T-cell (primary cell): ENCODE measurements at regions not wholly inside any gene's neighbourhood (a gene's known extent, or its start where the extent isn't known, plus 50 kb on each side); places are given as distances from the start of the nearest gene placed in this dataset.

ENCODE experiments used
- ATAC-seq, 4 experiments: fragments of 200-7000 bp in 3 of 4; fragments of 150-1000 bp in 1 of 4; cut with Tn5 transposase; replicated peaks in 1 of 4; 1 replicate in 3 of 4; 2 replicates in 1 of 4; pipeline ENCODE4 v1.10.0; 2021; ENCODE audit warnings: moderate library complexity in 3 of 4, mild to moderate bottlenecking in 2 of 4, moderate number of reproducible peaks in 1 of 4
- CTCF ChIA-PET, 2 donors: fragments of 300-600 bp; sonication (Branson Sonifier 250); formaldehyde crosslinking; loops; one replicate each; lab custom pipeline; 2022; ENCODE audit warnings: antibody characterized with exemption in 2 of 2; lab: Charles Lee
- POLR2A ChIA-PET, 2 donors: fragments of 300-600 bp; sonication (Branson Sonifier 250); formaldehyde crosslinking; loops; one replicate each; lab custom pipeline; 2022; ENCODE audit warnings: antibody characterized with exemption in 2 of 2; lab: Charles Lee
- DNase-seq, 35 experiments: peaks; one replicate each; pipeline versions ENCODE4 v3.0.0 to v3.0.0-alpha.2; 2013 to 2023
- H3K27ac ChIP-seq: one replicate; pipeline ENCODE4 v1.5.1; 2013; ENCODE audit warnings: low read length
- H3K27me3 ChIP-seq, 2 experiments: replicated peaks in 1 of 2; 1 replicate in 1 of 2; 2 replicates in 1 of 2; pipeline versions ENCODE4 v1.6.1 to v1.7.0; 2013; ENCODE audit warnings: low read length in 1 of 2, mixed read lengths in 1 of 2; ENCODE audit not compliant: control insufficient read depth in 2 of 2, insufficient read depth in 2 of 2; ENCODE audit errors: extremely low read depth in 1 of 2
- H3K36me3 ChIP-seq, 2 donors: 1 replicate in 1 of 2; 2 replicates in 1 of 2; pipeline versions ENCODE4 v1.6.1 to v1.7.0; 2013; ENCODE audit warnings: low read length in 1 of 2; ENCODE audit not compliant: control insufficient read depth in 2 of 2, insufficient read depth in 1 of 2; ENCODE audit errors: extremely low read depth in 1 of 2
- H3K4me1 ChIP-seq, 2 experiments: 1 replicate in 1 of 2; 2 replicates in 1 of 2; pipeline versions ENCODE4 v1.6.1 to v1.7.0; 2013; ENCODE audit warnings: low read length in 2 of 2, mixed read lengths in 1 of 2; ENCODE audit not compliant: insufficient read depth in 2 of 2, control insufficient read depth in 1 of 2; ENCODE audit errors: extremely low read depth in 1 of 2
- H3K4me3 ChIP-seq, 2 donors: 1 replicate in 1 of 2; 2 replicates in 1 of 2; pipeline versions ENCODE4 v1.5.1 to v1.7.0; 2013; ENCODE audit warnings: mild to moderate bottlenecking in 2 of 2, low read length in 1 of 2, moderate library complexity in 1 of 2; ENCODE audit not compliant: control insufficient read depth in 1 of 2; ENCODE audit errors: extremely low read depth in 1 of 2
- H3K9me3 ChIP-seq: 2 replicates; pipeline ENCODE4 v1.7.0; 2013
- H3K27ac Mint-ChIP-seq, 2 donors: one replicate each; pipeline ENCODE4 v1.8.0; 2020 to 2021; ENCODE audit warnings: mild to moderate bottlenecking in 2 of 2, mixed read lengths in 2 of 2
- H3K27me3 Mint-ChIP-seq, 2 donors: one replicate each; pipeline ENCODE4 v1.8.0; 2021 to 2022; ENCODE audit warnings: mixed read lengths in 2 of 2
- H3K36me3 Mint-ChIP-seq: one replicate; pipeline ENCODE4 v1.8.0; 2021; ENCODE audit warnings: mixed read lengths
- H3K4me1 Mint-ChIP-seq, 3 donors: one replicate each; pipeline ENCODE4 v1.8.0; 2020 to 2022; ENCODE audit warnings: mixed read lengths in 3 of 3, mild to moderate bottlenecking in 1 of 3
- H3K4me3 Mint-ChIP-seq, 3 donors: one replicate each; pipeline ENCODE4 v1.8.0; 2020 to 2022; ENCODE audit warnings: mild to moderate bottlenecking in 3 of 3, mixed read lengths in 3 of 3, moderate library complexity in 3 of 3
- H3K9me3 Mint-ChIP-seq, 3 donors: one replicate each; pipeline ENCODE4 v1.8.0; 2020 to 2022; ENCODE audit warnings: mixed read lengths in 3 of 3
- WGBS: methylation state at CpG from one replicate; pipeline ENCODE4 v1.1.5; 2013; ENCODE audit warnings: missing lambda C conversion rate; ENCODE audit not compliant: insufficient coverage; 5-methylcytosine and 5-hydroxymethylcytosine counted together

DNA sequence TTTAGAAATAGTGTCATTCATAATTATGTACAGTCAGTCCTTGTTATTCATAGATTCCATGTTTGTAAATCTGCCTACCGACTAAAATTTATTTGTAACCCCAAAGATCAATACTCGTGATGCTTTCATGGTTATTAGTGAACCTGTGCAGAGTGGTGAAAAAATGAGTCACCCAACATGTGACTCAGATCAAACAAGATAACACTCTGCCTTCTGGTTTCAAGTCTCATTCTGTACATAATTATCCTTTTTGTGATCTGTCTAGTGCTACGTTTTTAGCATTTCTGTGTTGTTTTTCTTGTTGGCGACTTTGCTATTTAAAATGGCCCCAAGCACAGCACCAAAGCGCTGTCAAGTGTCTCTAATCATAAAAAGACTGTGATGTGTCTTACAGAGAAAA, 274.7 kb downstream of the SUCLA2 start:
- ATAC-seq (no peak), DNase-seq (no peak)
- no CpG with 5 or more reads among the region's 5 CpGs for WGBS
- ChIA-PET POLR2A (no interaction called here), CTCF (no interaction called here)
- Histone ChIP-seq H3K4me3 (no peak overlapping the region), H3K36me3 (no peaks in the 10 kb centered on the region), H3K27me3 (no peaks in the 10 kb centered on the region), H3K27ac (no peak overlapping the region), H3K9me3 (no peaks in the 10 kb centered on the region), H3K4me1 (no peaks in the 10 kb centered on the region)
- H3K4me1 Mint-ChIP-seq = no peaks in the 10 kb centered on the region
- no peaks in the 10 kb centered on the region for H3K36me3 Mint-ChIP-seq
- H3K9me3 Mint-ChIP-seq = peaks cover 0 to 6% (median 3%) of the 10 kb centered on the region in 3 donors
- peaks cover 0 to 3% of the 10 kb centered on the region in 2 donors for H3K27me3 Mint-ChIP-seq
- H3K27ac Mint-ChIP-seq = no peak overlapping the region
- H3K4me3 Mint-ChIP-seq = no peak overlapping the region

DNA sequence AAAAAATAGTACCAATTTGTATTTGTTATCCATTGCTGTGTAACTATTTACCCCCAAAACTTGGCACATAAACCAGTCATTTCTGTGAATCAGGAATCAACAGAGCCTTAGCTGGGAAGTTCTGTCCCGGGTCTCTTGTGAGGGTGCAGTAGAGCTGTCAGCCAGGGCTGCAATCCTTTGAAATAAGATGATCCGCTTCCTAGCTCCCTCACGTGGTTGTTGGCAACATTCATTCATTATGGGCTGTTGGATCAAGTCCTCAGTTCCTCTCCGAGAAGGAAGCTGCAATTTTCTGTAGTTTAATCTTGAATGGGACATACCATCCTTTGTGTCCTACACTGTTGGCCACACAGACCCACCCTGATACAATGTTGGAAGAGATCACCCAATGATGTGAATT, 277.2 kb downstream of the SUCLA2 start:
- Mint-ChIP-seq H3K4me1 (no peaks in the 10 kb centered on the region), H3K27ac (no peak overlapping the region), H3K4me3 (no peak overlapping the region), H3K9me3 (peaks cover 0 to 6% (median 3%) of the 10 kb centered on the region in 3 donors), H3K27me3 (peaks cover 0 to 6% of the 10 kb centered on the region in 2 donors), H3K36me3 (no peaks in the 10 kb centered on the region)
- WGBS = 100% methylated on average over 1 of the region's 4 CpGs
- ChIA-PET POLR2A (no interaction called here), CTCF (no interaction called here)
- no peaks in the 10 kb centered on the region for H3K4me1 ChIP-seq
- H3K4me3 ChIP-seq = no peak overlapping the region
- no peaks in the 10 kb centered on the region for H3K36me3 ChIP-seq
- H3K27me3 ChIP-seq = no peaks in the 10 kb centered on the region
- no peaks in the 10 kb centered on the region for H3K9me3 ChIP-seq
- H3K27ac ChIP-seq = no peak overlapping the region
- DNase-seq (no peak), ATAC-seq (no peak)

DNA sequence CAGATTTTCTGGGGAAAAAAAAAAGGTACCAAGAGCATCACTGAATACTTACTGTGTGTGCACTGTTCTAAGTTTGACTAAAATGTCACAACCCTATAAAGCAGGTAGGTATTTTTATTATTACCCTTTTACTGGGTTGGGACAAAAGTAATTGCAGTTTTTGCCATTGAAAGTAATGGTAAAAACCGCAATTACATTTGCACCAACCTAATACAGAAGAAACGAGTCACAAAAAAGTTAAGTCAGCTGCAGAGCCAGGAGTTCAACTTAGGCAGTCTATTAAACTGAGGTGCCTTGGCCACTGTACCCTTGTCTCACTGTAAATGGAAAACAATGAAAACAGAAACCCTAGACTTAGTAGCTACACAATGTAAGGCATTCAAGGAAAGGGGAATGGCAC, 281.9 kb downstream of the SUCLA2 start:
- H3K27me3 Mint-ChIP-seq = peaks cover 0 to 6% of the 10 kb centered on the region in 2 donors
- no peaks in the 10 kb centered on the region for H3K36me3 ChIP-seq
- H3K27me3 ChIP-seq = no peaks in the 10 kb centered on the region
- H3K9me3 ChIP-seq = no peaks in the 10 kb centered on the region
- CTCF ChIA-PET = no interaction called here
- DNase-seq (no peak), ATAC-seq (no peak)
- WGBS = no CpG with 5 or more reads among the region's 2 CpGs
- no peak overlapping the region for H3K27ac Mint-ChIP-seq
- POLR2A ChIA-PET = no interaction called here
- H3K36me3 Mint-ChIP-seq = no peaks in the 10 kb centered on the region
- no peaks in the 10 kb centered on the region for H3K4me1 Mint-ChIP-seq
- H3K9me3 Mint-ChIP-seq = no peaks in the 10 kb centered on the region
- H3K27ac ChIP-seq = no peak overlapping the region
- no peak overlapping the region for H3K4me3 ChIP-seq
- H3K4me1 ChIP-seq = no peaks in the 10 kb centered on the region
- H3K4me3 Mint-ChIP-seq = no peak overlapping the region

DNA sequence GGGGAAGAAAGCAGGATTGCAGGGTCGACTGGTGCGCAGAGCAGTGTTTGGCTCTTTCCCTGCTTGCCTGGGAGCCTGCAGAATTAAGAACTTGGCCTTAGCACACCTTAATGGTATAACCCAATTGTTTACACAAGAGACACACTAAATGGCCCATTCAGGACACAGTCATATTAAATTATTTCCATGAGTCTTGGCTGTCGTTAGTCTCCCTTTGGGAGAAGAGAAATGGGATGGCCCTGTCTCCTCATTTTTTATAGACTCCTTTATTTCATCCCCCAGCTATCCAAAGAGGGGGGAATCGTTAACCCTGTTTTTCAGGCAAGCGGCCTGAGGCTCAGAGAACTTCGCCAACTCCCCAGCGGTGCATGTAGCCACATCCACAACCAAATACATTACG, 282.5 kb downstream of the SUCLA2 start:
- 67% methylated on average over 1 of the region's 8 CpGs for WGBS
- H3K9me3 Mint-ChIP-seq = peaks cover 0 to 2% (median 0%) of the 10 kb centered on the region in 3 donors
- H3K27me3 Mint-ChIP-seq = peaks cover 0 to 6% of the 10 kb centered on the region in 2 donors
- POLR2A ChIA-PET = no interaction called here
- Histone ChIP-seq H3K27me3 (no peaks in the 10 kb centered on the region), H3K4me3 (no peak overlapping the region), H3K4me1 (no peaks in the 10 kb centered on the region), H3K36me3 (no peaks in the 10 kb centered on the region), H3K9me3 (no peaks in the 10 kb centered on the region), H3K27ac (no peak overlapping the region)
- CTCF ChIA-PET = no interaction called here
- no peaks in the 10 kb centered on the region for H3K36me3 Mint-ChIP-seq
- no peak for DNase-seq
- no peaks in the 10 kb centered on the region for H3K4me1 Mint-ChIP-seq
- no peak overlapping the region for H3K27ac Mint-ChIP-seq
- no peak for ATAC-seq
- H3K4me3 Mint-ChIP-seq = no peak overlapping the region

DNA sequence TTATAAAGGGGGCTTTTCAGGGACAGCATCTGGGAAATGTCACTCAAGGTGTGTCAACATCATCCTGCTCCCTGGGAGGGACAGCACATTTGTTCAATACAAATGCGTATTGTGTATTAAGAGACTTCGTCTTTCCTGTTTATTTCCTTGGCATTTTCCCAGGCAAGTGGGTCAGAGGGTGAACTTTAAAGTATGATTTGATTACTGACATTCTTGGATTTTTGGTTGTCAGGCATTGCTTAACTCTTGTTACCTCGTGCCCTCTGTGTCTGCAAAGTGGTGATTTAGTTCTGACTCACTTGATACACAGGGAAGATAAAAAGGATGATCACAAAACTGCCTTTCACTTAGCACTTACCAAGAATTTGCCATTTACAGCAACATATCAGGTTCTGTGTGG, 292.7 kb downstream of the SUCLA2 start:
- peaks cover 0 to 6% (median 3%) of the 10 kb centered on the region in 3 donors for H3K9me3 Mint-ChIP-seq
- H3K36me3 Mint-ChIP-seq = no peaks in the 10 kb centered on the region
- DNase-seq = no peak
- Histone ChIP-seq H3K4me1 (no peaks in the 10 kb centered on the region), H3K27ac (no peak overlapping the region), H3K4me3 (no peak overlapping the region), H3K27me3 (no peaks in the 10 kb centered on the region), H3K36me3 (no peaks in the 10 kb centered on the region), H3K9me3 (no peaks in the 10 kb centered on the region)
- no peak overlapping the region for H3K27ac Mint-ChIP-seq
- no CpG with 5 or more reads among the region's 3 CpGs for WGBS
- POLR2A ChIA-PET = no interaction called here
- CTCF ChIA-PET = no interaction called here
- no peak for ATAC-seq
- no peaks in the 10 kb centered on the region for H3K4me1 Mint-ChIP-seq
- H3K4me3 Mint-ChIP-seq = no peak overlapping the region
- peaks cover 1 to 13% of the 10 kb centered on the region in 2 donors for H3K27me3 Mint-ChIP-seq

DNA sequence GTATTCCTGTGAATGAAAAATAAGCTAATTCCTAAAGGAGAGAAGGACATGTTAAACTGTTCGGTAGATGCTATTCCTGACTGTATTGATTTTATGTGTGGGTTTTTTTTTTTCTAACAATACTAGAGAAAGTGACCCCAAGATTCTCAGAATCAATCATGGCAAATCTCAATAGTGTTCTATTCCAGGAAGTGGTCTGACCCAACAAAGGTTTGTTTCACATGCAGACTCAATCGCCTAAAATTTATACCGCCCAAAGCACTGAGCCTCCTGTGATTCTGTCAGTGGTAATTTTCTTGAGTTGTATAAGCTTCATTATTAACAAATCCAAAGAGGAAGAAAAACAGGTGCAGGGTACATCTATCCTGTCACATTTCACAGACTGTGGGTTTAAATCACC, 293.7 kb downstream of the SUCLA2 start:
- ATAC-seq = no peak
- Mint-ChIP-seq H3K4me1 (no peaks in the 10 kb centered on the region), H3K27ac (no peak overlapping the region), H3K36me3 (no peaks in the 10 kb centered on the region), H3K4me3 (no peak overlapping the region), H3K27me3 (peaks cover 1 to 13% of the 10 kb centered on the region in 2 donors), H3K9me3 (peaks cover 0 to 4% (median 3%) of the 10 kb centered on the region in 3 donors)
- Histone ChIP-seq H3K36me3 (no peaks in the 10 kb centered on the region), H3K4me3 (no peak overlapping the region), H3K4me1 (no peaks in the 10 kb centered on the region), H3K9me3 (no peaks in the 10 kb centered on the region), H3K27me3 (no peaks in the 10 kb centered on the region), H3K27ac (no peak overlapping the region)
- POLR2A ChIA-PET = no interaction called here
- no peak for DNase-seq
- no CpG with 5 or more reads among the region's 3 CpGs for WGBS
- CTCF ChIA-PET = no interaction called here

DNA sequence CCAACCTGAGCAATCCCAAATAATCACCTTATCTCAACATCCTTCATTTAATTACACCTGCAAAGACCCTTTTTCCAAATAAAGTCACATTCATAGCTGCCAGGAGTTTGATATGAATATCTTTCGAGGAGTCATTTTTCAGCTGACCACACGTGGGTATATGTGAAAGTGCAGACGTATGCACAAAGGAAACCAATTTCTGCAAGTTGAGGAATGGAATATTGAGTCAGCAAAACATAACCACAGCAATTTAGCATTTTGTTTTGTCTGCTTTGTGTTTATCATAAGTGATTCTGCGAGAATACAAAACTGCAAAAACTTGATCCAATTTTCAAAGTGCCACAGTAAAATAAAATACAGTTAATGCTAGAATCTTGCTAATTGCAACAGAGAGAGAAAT, 295.9 kb downstream of the SUCLA2 start:
- Histone ChIP-seq H3K9me3 (no peaks in the 10 kb centered on the region), H3K4me3 (no peak overlapping the region), H3K36me3 (no peaks in the 10 kb centered on the region), H3K27me3 (no peaks in the 10 kb centered on the region), H3K27ac (no peak overlapping the region), H3K4me1 (no peaks in the 10 kb centered on the region)
- Mint-ChIP-seq H3K27me3 (peaks cover 0 to 4% of the 10 kb centered on the region in 2 donors), H3K4me3 (no peak overlapping the region), H3K36me3 (no peaks in the 10 kb centered on the region), H3K27ac (no peak overlapping the region), H3K4me1 (no peaks in the 10 kb centered on the region), H3K9me3 (no peaks in the 10 kb centered on the region)
- no CpG with 5 or more reads among the region's 4 CpGs for WGBS
- DNase-seq (no peak), ATAC-seq (no peak)
- CTCF ChIA-PET = interaction anchor here in 1 of 2 donors (0.6 kb wide), 1 partner anchor 14 kb away, joined by 3 read pairs; no protein-coding TSS in a partner anchor
- POLR2A ChIA-PET = no interaction called here
